Uterus (tissue), 3 donors: ENCODE measurements at regions not wholly inside any gene's neighbourhood (a gene's known extent, or its start where the extent isn't known, plus 50 kb on each side); places are given as distances from the start of the nearest gene placed in this dataset.

Source experiments
- DNase-seq, 2 donors: peaks; one replicate each; pipeline ENCODE4 v3.0.0-alpha.2; 2019 to 2020
- H3K27ac ChIP-seq, 2 donors: fragments of 200-600 bp; sonication (generic); 1 replicate in 1 of 2; 2 replicates in 1 of 2; pipeline ENCODE4 v1.5.1; 2016 to 2018
- H3K27me3 ChIP-seq, 2 donors: fragments of 200-600 bp; sonication (generic); one replicate each; pipeline ENCODE4 v1.5.1; 2018 to 2019; ENCODE audit warnings: control low read depth in 1 of 2
- H3K36me3 ChIP-seq, 2 donors: fragments of 200-600 bp; sonication (generic); one replicate each; pipeline ENCODE4 v1.5.1; 2019; ENCODE audit warnings: control low read depth in 1 of 2
- H3K4me1 ChIP-seq, 2 donors: fragments of 200-600 bp; sonication (generic); one replicate each; pipeline ENCODE4 v1.5.1; 2018 to 2019; ENCODE audit warnings: control low read depth in 1 of 2
- H3K4me3 ChIP-seq, 2 donors: fragments of 200-600 bp; sonication (generic); 1 replicate in 1 of 2; 2 replicates in 1 of 2; pipeline ENCODE4 v1.5.1; 2018 to 2019; ENCODE audit warnings: mild to moderate bottlenecking in 1 of 2
- H3K9me3 ChIP-seq, 2 donors: fragments of 200-600 bp; sonication (generic); one replicate each; pipeline ENCODE4 v1.5.1; 2019; ENCODE audit warnings: control low read depth in 1 of 2
- POLR2A ChIP-seq, 2 donors: fragments of 450-650 bp; IDR thresholded peaks; one replicate each; pipeline ENCODE4 v1.6.1; 2016; ENCODE audit warnings: antibody characterized with exemption in 2 of 2, mild to moderate bottlenecking in 1 of 2, moderate library complexity in 1 of 2
- intact Hi-C: fragments of 100-400 bp; cut with DNase I; formaldehyde crosslinking; loops from one replicate; pipeline ENCODE4 v1.15.1; 2023; ENCODE audit warnings: low total_unique reads
- TF ChIP-seq, protein P1 (sequence below), 4 experiments: fragments of 200-600 bp in 2 of 4; fragments of 450-650 bp in 2 of 4; sonication (generic) in 2 of 4; IDR thresholded peaks; one replicate each; pipeline ENCODE4 v1.5.1; 2016 to 2019; ENCODE audit warnings: antibody characterized with exemption in 4 of 4, mild to moderate bottlenecking in 2 of 4, moderate library complexity in 1 of 4
- donor health status: DM: yes; HTN: yes; CAD: no.

DNA sequence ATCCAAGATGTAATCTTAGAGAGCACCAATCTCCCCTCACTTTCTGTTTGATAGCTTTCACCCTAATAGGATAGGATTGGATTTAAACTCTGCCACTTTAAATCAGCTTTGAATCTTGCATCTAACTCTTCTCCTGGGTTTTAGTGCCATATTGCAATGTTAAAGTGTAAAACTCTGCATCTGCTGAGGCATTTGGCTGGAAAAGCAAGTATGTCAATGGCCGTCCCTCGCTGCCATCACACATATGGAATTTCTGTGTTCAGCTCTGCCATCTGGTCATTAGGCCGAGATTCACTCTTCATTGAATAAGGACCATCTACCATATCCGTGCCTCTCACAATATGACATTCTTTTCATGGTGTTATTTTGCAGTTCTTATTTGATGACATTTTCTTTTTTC is 728.1 kb upstream of the PIK3C3 start:
- Histone ChIP-seq H3K4me3 (no peak overlapping the region), H3K27me3 (no peaks in the 10 kb centered on the region), H3K36me3 (no peaks in the 10 kb centered on the region), H3K9me3 (no peaks in the 10 kb centered on the region), H3K4me1 (no peaks in the 10 kb centered on the region), H3K27ac (no peak overlapping the region)
- TF ChIP-seq POLR2A (IDR thresholded peaks at IDR 0.05), result no peak
- TF ChIP-seq, protein P1, sequence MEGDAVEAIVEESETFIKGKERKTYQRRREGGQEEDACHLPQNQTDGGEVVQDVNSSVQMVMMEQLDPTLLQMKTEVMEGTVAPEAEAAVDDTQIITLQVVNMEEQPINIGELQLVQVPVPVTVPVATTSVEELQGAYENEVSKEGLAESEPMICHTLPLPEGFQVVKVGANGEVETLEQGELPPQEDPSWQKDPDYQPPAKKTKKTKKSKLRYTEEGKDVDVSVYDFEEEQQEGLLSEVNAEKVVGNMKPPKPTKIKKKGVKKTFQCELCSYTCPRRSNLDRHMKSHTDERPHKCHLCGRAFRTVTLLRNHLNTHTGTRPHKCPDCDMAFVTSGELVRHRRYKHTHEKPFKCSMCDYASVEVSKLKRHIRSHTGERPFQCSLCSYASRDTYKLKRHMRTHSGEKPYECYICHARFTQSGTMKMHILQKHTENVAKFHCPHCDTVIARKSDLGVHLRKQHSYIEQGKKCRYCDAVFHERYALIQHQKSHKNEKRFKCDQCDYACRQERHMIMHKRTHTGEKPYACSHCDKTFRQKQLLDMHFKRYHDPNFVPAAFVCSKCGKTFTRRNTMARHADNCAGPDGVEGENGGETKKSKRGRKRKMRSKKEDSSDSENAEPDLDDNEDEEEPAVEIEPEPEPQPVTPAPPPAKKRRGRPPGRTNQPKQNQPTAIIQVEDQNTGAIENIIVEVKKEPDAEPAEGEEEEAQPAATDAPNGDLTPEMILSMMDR (IDR thresholded peaks at IDR 0.05), result no peak
- intact Hi-C loops, result no loop called here
- DNase-seq, result no peak

DNA sequence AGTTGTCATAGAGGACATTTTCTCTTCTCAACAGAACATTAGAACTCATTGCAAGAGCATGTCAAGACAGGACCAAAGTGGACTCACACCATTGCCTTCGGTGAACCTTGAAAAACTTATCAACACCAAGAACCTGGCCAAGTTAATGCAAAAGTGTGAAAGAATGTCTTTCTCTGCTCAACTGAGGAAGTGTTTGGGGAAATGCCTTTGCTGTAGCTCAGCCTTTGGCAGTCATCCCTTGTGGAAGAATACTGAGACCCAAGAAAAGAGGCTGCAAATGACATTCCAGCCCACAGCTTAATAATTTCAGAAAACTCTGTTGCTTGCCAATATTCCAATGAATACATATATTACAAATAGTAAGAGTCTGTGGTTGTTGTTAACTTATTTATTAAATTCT is 728.8 kb upstream of the PIK3C3 start:
- TF ChIP-seq POLR2A (IDR thresholded peaks at IDR 0.05), result no peak
- TF ChIP-seq, protein P1 (IDR thresholded peaks at IDR 0.05), result no peak
- intact Hi-C loops, result no loop called here

DNA sequence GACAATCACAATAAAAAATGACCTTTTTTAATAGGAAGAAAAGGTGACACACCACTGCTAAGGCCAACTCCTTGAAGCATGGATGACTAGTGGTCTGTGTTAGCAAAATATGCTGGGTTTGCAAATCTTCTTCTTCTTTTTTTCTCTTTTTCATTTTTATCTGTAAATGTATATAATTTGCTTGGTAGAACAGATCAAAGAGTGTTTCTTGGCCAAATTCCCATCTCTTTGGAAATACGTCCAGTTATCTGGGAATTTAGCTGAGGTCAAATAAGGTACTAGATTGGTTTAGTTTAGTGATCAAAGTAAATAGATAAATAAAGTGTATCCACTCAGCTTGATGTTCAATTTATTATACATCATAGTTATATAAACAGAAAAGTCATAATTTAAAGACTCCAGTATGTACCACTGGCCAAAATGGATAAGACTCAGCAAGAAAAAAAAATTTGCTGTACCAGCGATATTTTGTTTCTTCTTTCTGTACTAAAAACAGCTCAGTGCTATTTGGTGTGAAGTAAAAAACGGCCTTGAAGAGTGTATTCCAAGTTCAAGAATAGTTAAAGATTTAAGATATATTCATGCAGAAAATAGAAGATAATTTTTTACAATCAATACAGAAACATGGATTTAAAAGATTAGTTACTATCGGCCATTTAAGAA is 738.6 kb upstream of the PIK3C3 start:
- no peak for TF ChIP-seq POLR2A (IDR thresholded peaks at IDR 0.05)
- TF ChIP-seq, protein P1 (IDR thresholded peaks at IDR 0.05), result no peak
- no peak for DNase-seq
- Histone ChIP-seq H3K4me3 (no peak overlapping the region), H3K9me3 (no peaks in the 10 kb centered on the region), H3K27ac (no peak overlapping the region), H3K4me1 (no peaks in the 10 kb centered on the region), H3K27me3 (no peaks in the 10 kb centered on the region), H3K36me3 (no peaks in the 10 kb centered on the region)
- intact Hi-C loops, result no loop called here

More for the DNA sequence above, 728.8 kb upstream of the PIK3C3 start:
- Histone ChIP-seq H3K4me3 (no peak overlapping the region), H3K36me3 (no peaks in the 10 kb centered on the region), H3K4me1 (no peaks in the 10 kb centered on the region), H3K27me3 (no peaks in the 10 kb centered on the region), H3K9me3 (no peaks in the 10 kb centered on the region), H3K27ac (no peak overlapping the region)
- DNase-seq, result no peak

DNA sequence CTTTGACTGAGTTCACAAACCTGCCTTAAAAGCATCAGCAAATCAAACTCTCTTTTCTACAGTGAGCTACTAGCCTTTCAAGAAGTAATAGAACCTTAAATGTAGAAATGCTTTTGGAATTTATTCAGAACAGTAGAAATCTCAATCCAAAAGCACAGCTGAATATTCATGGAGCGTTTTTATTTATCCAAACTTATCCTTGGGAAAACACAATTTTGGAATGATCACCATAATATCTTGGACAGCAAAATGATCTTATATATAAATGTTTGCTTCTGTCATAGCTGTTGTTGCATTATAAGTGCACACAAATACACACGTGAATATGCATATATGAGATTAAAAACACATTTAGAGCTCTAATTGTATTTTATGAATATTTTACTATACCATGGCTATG is 747.3 kb upstream of the PIK3C3 start:
- TF ChIP-seq POLR2A (IDR thresholded peaks at IDR 0.05), result no peak
- TF ChIP-seq, protein P1 (IDR thresholded peaks at IDR 0.05), result no peak
- Histone ChIP-seq H3K4me3 (no peak overlapping the region), H3K27me3 (no peaks in the 10 kb centered on the region), H3K4me1 (no peaks in the 10 kb centered on the region), H3K36me3 (no peaks in the 10 kb centered on the region), H3K27ac (no peak overlapping the region), H3K9me3 (no peaks in the 10 kb centered on the region)
- intact Hi-C loops, result no loop called here
- DNase-seq, result no peak

DNA sequence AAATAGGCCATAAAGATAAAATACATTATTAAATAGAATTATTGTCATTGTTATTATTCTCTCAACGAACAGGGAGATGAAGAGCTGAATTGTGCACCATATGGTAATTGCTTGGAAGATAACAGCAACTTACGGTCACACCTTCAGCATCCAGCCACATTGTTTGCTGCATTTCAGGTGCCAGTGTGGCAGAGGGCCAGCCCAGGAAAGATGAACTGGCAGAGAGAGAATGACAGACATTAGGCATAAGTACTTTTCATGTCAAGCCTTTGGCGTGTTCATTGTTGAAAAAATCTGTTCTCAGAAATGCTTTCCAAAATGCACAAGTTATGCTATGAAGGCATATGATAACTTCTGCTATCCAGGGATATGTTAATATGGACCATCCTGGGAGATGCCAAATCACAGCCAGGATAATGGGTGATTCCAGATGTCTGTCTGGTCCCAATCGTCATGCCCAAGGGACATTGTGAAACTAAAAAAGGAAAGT is 748.6 kb upstream of the PIK3C3 start:
- Histone ChIP-seq H3K36me3 (no peaks in the 10 kb centered on the region), H3K9me3 (no peaks in the 10 kb centered on the region), H3K4me1 (no peaks in the 10 kb centered on the region), H3K27ac (no peak overlapping the region), H3K4me3 (no peak overlapping the region), H3K27me3 (no peaks in the 10 kb centered on the region)
- DNase-seq, result no peak
- intact Hi-C loops, result no loop called here
- TF ChIP-seq POLR2A (IDR thresholded peaks at IDR 0.05), result no peak
- TF ChIP-seq, protein P1 (IDR thresholded peaks at IDR 0.05), result no peak
